ENCODE measurements at regions not wholly inside any gene's neighbourhood (a gene's known extent, or its start where the extent isn't known, plus 50 kb on each side); places are given as distances from the start of the nearest gene placed in this dataset.

DNA sequence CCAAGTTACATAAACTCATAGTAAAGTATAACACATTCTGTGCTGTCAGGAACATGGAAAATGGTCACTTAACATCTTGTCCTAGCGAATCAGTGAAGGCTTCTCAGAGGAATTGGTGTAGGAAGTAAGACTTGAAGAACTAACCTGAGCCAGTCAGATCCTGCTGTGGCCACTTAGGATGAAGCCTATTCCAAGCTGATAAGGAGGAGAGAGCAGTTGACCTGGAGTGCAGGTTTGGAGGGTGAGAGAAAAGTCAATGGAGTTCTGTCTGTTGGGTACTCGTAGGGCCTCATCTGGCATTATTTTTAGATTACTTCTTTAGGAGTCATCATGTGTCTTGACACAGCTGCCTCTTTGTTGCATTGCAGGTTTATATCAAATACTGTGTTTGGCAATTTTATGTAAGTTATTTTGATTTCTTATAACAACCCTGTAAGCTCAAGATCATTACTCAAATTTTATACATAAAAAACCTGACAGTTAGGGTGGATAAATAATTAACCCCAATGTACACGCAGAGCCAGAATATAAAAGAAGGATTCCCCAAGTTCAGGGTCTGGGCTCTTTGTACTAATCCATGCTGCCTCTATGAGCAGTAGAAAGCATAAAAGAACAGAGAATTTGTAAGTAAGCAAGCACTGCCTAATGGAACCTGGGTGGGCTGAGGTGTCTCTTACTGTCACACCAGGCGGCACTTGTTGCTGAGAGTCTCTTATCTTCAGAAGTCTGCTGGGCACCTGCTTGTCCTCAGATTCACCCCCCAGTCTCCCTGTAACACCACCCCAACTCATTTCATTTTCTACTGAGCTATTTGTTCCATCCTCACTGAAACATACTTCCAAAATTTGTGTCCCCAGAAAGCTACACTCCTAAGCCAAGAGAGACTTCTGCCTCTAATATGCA, 252.1 kb upstream of the NT5C1B start:
- intact Hi-C loops (cut with DNase I): no loop called here
- WGBS, 3 donors: 82 to 96% (median 96%) methylated on average over 4 of the region's 4 CpGs

DNA sequence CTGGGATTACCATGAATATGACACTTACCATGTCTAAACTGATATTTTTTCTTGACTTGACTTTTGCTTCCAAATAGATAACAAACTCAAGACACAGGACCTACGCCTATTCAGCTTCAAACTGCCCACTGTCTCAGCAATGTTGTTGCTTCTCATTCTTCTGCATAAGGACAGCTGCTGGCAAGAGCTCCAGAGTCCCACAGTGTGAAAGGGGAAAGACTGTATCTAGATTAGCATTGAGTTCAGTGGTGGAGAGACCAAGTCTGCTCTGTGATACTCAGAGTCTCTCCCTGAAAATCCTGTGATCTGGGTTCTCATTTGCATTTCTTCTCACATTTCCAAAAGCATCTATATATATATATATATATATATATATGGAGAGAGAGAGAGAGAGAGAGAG, 247.9 kb upstream of the NT5C1B start:
- no peaks in the 10 kb centered on the region for H3K4me1 ChIP-seq (ENCODE audit: insufficient read depth)
- H3K27me3 ChIP-seq: no peaks in the 10 kb centered on the region
- 90 to 100% (median 91%) methylated on average over 1 of the region's 1 CpG for whole genome bisulfite sequencing, 3 donors
- DNase-seq: no peak
- intact Hi-C loops (cut with DNase I): no loop called here
- no peak overlapping the region for H3K4me3 ChIP-seq
- H3K27ac ChIP-seq: no peak overlapping the region
- no peak for TF ChIP-seq EP300 (IDR thresholded peaks at IDR 0.05)
- no peak for TF ChIP-seq POLR2A (IDR thresholded peaks at IDR 0.05)
- TF ChIP-seq, protein P1, sequence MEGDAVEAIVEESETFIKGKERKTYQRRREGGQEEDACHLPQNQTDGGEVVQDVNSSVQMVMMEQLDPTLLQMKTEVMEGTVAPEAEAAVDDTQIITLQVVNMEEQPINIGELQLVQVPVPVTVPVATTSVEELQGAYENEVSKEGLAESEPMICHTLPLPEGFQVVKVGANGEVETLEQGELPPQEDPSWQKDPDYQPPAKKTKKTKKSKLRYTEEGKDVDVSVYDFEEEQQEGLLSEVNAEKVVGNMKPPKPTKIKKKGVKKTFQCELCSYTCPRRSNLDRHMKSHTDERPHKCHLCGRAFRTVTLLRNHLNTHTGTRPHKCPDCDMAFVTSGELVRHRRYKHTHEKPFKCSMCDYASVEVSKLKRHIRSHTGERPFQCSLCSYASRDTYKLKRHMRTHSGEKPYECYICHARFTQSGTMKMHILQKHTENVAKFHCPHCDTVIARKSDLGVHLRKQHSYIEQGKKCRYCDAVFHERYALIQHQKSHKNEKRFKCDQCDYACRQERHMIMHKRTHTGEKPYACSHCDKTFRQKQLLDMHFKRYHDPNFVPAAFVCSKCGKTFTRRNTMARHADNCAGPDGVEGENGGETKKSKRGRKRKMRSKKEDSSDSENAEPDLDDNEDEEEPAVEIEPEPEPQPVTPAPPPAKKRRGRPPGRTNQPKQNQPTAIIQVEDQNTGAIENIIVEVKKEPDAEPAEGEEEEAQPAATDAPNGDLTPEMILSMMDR (IDR thresholded peaks at IDR 0.05): no peak
- no peaks in the 10 kb centered on the region for H3K36me3 ChIP-seq
- no peaks in the 10 kb centered on the region for H3K9me3 ChIP-seq

More for the DNA sequence above, 252.1 kb upstream of the NT5C1B start:
- no peak for TF ChIP-seq EP300 (IDR thresholded peaks at IDR 0.05)
- TF ChIP-seq, protein P1 (IDR thresholded peaks at IDR 0.05): no peak
- no peak for TF ChIP-seq POLR2A (IDR thresholded peaks at IDR 0.05)
- Histone ChIP-seq H3K9me3 (no peaks in the 10 kb centered on the region), H3K4me3 (no peak overlapping the region), H3K27me3 (no peaks in the 10 kb centered on the region), H3K36me3 (no peaks in the 10 kb centered on the region), H3K27ac (no peak overlapping the region), H3K4me1 (ENCODE audit: insufficient read depth) (peaks cover 1% of the 10 kb centered on the region)
- DNase-seq: no peak

DNA sequence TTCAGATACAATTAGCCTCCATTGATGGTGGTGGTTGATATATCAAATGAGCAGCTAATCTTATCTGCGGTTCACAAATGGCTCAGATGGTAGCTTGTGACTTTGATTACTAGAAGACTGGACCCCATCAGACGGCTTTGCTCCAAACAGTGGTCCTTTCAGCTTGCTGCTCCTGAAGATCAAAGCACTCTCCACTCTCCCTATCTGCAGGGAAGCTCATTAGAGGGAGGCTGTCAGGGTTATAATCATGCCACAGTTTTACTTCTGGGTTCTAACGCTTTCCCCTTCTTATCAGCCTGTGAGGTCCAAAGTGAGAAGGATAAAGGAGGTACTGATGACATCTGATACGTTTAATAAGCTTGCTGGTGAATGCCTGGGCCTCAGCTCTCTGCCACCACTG, 247.1 kb upstream of the NT5C1B start:
- Histone ChIP-seq H3K4me1 (ENCODE audit: insufficient read depth) (peaks cover 4% of the 10 kb centered on the region), H3K36me3 (no peaks in the 10 kb centered on the region), H3K4me3 (no peak overlapping the region), H3K27me3 (no peaks in the 10 kb centered on the region), H3K27ac (no peak overlapping the region), H3K9me3 (no peaks in the 10 kb centered on the region)
- no peak for TF ChIP-seq POLR2A (IDR thresholded peaks at IDR 0.05)
- no peak for TF ChIP-seq EP300 (IDR thresholded peaks at IDR 0.05)
- TF ChIP-seq, protein P1 (IDR thresholded peaks at IDR 0.05): no peak
- 85 to 91% (median 90%) methylated on average over 4 of the region's 4 CpGs for WGBS, 3 donors
- DNase-seq: no peak
- intact Hi-C loops (cut with DNase I): no loop called here

DNA sequence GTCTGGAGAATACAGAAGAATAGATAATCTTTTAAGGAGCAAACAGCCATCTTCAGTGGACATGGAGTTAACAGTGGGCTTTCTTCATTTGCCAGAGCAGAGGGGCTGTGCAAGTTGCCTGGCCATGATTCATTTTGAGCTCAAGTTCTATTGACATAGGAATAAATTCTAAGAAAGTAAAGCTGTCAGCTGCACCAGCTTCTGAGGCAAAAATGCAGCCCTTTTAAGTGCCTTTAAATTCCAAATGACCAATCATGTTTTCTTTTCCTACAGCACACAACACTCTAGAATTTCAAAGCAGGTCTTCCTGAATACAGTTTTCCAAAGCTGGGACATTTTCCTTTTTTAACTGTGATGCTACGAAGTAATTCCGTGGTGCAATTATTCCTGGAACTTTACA, 246.4 kb upstream of the NT5C1B start:
- Histone ChIP-seq H3K36me3 (no peaks in the 10 kb centered on the region), H3K4me1 (ENCODE audit: insufficient read depth) (peaks cover 4% of the 10 kb centered on the region), H3K9me3 (no peaks in the 10 kb centered on the region), H3K4me3 (no peak overlapping the region), H3K27me3 (no peaks in the 10 kb centered on the region), H3K27ac (no peak overlapping the region)
- no peak for DNase-seq
- intact Hi-C loops (cut with DNase I): no loop called here
- TF ChIP-seq EP300 (IDR thresholded peaks at IDR 0.05): no peak
- TF ChIP-seq, protein P1 (IDR thresholded peaks at IDR 0.05): no peak
- TF ChIP-seq POLR2A (IDR thresholded peaks at IDR 0.05): no peak
- 96 to 97% (median 96%) methylated on average over 2 of the region's 2 CpGs for WGBS, 3 donors

Data from ovary (tissue), 7 donors.